Breast epithelium (tissue), 4 donors: ENCODE measurements at regions not wholly inside any gene's neighbourhood (a gene's known extent, or its start where the extent isn't known, plus 50 kb on each side); places are given as distances from the start of the nearest gene placed in this dataset.

ENCODE experiments used
- DNase-seq, 2 donors: peaks; one replicate each; pipeline ENCODE4 v3.0.0-alpha.2; 2019; ENCODE audit warnings: low spot score in 2 of 2
- H3K27ac ChIP-seq, 2 donors: fragments of 200-600 bp; sonication (generic) in 1 of 2; one replicate each; pipeline ENCODE4 v1.5.1; 2016 to 2019; ENCODE audit warnings: mild to moderate bottlenecking in 1 of 2
- H3K27me3 ChIP-seq, 2 donors: fragments of 200-600 bp; sonication (generic) in 1 of 2; one replicate each; pipeline versions ENCODE4 v1.5.1 to v1.6.0; 2017 to 2019; ENCODE audit warnings: control low read depth in 1 of 2, mild to moderate bottlenecking in 1 of 2
- H3K36me3 ChIP-seq: fragments of 200-600 bp; one replicate; pipeline ENCODE4 v1.5.1; 2019
- H3K4me1 ChIP-seq, 2 donors: fragments of 200-600 bp; sonication (generic); one replicate each; pipeline ENCODE4 v1.5.1; 2016 to 2019; ENCODE audit warnings: control low read depth in 1 of 2
- H3K4me3 ChIP-seq, 3 donors: fragments of 200-600 bp; sonication (generic); 1 replicate in 2 of 3; 2 replicates in 1 of 3; pipeline ENCODE4 v1.5.1; 2016 to 2019; ENCODE audit warnings: mild to moderate bottlenecking in 3 of 3, moderate library complexity in 2 of 3
- H3K9me3 ChIP-seq, 2 donors: fragments of 200-600 bp; sonication (generic) in 1 of 2; one replicate each; pipeline ENCODE4 v1.5.1; 2016 to 2019; ENCODE audit warnings: control low read depth in 1 of 2
- POLR2A ChIP-seq: fragments of 450-650 bp; IDR thresholded peaks from one replicate; pipeline ENCODE4 v1.6.1; 2016; ENCODE audit warnings: antibody characterized with exemption, mild to moderate bottlenecking, moderate library complexity
- POLR2AphosphoS5 ChIP-seq, 3 donors: sonication (generic); formaldehyde crosslinking; IDR thresholded peaks; one replicate each; pipeline ENCODE4 v1.6.1; 2017; ENCODE audit warnings: antibody characterized with exemption in 3 of 3
- intact Hi-C: fragments of 100-400 bp; cut with DNase I; formaldehyde crosslinking; loops from one replicate; pipeline ENCODE4 v1.15.1; 2023; ENCODE audit warnings: low total_unique reads
- TF ChIP-seq, protein P1 (sequence below), 3 donors: fragments of 450-650 bp; IDR thresholded peaks; one replicate each; pipeline ENCODE4 v1.5.1; 2016 to 2017; ENCODE audit warnings: antibody characterized with exemption in 3 of 3, mild to moderate bottlenecking in 3 of 3, moderate library complexity in 3 of 3

DNA sequence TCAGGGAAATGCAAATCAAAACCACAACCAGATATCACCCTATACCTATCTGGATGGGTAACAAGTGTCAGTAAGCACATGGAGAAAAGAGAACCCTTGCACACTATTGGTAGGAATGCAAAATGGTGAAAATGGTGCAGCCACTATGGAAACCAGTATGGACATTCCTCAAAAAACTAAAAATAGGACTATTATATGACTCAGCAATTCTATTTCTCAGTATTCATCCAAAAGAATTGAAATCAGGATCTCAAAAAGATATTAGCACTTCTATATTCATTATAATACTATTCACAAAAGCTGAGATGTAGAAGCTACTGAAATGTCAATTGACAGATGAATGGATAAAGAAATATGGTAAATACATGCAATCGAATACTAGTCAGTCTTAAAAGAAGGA is 491.1 kb upstream of the MYT1L start:
- Histone ChIP-seq H3K9me3 (peaks cover 0 to 13% of the 10 kb centered on the region in 2 donors), H3K36me3 (no peaks in the 10 kb centered on the region), H3K27ac (no peak overlapping the region), H3K27me3 (no peaks in the 10 kb centered on the region), H3K4me1 (no peaks in the 10 kb centered on the region), H3K4me3 (no peak overlapping the region)
- TF ChIP-seq POLR2A = no peak
- TF ChIP-seq, protein P1, sequence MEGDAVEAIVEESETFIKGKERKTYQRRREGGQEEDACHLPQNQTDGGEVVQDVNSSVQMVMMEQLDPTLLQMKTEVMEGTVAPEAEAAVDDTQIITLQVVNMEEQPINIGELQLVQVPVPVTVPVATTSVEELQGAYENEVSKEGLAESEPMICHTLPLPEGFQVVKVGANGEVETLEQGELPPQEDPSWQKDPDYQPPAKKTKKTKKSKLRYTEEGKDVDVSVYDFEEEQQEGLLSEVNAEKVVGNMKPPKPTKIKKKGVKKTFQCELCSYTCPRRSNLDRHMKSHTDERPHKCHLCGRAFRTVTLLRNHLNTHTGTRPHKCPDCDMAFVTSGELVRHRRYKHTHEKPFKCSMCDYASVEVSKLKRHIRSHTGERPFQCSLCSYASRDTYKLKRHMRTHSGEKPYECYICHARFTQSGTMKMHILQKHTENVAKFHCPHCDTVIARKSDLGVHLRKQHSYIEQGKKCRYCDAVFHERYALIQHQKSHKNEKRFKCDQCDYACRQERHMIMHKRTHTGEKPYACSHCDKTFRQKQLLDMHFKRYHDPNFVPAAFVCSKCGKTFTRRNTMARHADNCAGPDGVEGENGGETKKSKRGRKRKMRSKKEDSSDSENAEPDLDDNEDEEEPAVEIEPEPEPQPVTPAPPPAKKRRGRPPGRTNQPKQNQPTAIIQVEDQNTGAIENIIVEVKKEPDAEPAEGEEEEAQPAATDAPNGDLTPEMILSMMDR (IDR thresholded peaks at IDR 0.05) = no peak
- no peak for TF ChIP-seq POLR2AphosphoS5 (IDR thresholded peaks at IDR 0.05)
- no peak for DNase-seq
- intact Hi-C loops = no loop called here

DNA sequence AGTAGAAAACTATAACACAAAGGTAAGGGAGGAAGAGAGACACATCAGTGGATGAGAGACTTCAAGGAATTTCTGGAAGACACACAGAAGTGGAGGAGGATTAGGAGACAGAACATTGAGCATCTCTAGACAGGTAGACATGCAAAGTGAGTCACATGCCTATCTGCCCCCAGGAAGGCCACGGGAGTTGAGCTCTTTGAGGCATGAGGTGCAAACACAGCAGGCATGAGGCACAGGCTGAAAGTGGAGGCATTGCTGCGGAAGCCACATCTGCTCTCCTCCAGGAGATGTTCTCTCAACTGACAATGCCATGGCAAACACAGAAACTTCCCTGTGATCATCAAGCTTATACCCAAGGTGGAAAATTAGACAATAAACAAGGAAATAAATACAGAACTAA is 481.6 kb upstream of the MYT1L start:
- H3K4me1 ChIP-seq = no peaks in the 10 kb centered on the region
- H3K9me3 ChIP-seq = peaks cover 12 to 17% of the 10 kb centered on the region in 2 donors
- H3K4me3 ChIP-seq = no peak overlapping the region
- intact Hi-C loops = no loop called here
- no peaks in the 10 kb centered on the region for H3K27me3 ChIP-seq
- no peak overlapping the region for H3K27ac ChIP-seq
- H3K36me3 ChIP-seq = no peaks in the 10 kb centered on the region
- DNase-seq = no peak
- TF ChIP-seq POLR2AphosphoS5 (IDR thresholded peaks at IDR 0.05) = no peak
- TF ChIP-seq, protein P1 (IDR thresholded peaks at IDR 0.05) = no peak
- no peak for TF ChIP-seq POLR2A

DNA sequence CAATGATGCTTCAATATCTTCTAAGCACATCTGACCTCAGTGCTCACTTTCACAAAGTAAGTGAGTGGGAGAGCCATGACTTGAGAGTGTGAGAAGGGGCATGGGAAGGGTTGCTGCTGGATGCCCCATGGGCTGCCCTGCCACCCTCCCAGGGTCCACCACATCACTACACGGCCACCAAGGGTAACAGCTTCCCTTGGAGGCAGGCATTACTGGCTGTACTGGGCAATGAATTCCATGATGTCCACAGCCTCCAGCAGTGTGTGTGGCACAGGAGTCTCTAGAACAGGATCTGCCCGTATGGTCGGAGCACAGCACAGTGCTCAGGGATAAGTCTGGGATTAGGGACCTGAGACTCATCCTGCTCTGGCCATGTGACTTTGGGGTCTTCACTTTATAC is 481.0 kb upstream of the MYT1L start:
- Histone ChIP-seq H3K4me3 (no peak overlapping the region), H3K4me1 (no peaks in the 10 kb centered on the region), H3K36me3 (no peaks in the 10 kb centered on the region), H3K27me3 (no peaks in the 10 kb centered on the region), H3K9me3 (peaks cover 12 to 17% of the 10 kb centered on the region in 2 donors), H3K27ac (no peak overlapping the region)
- TF ChIP-seq POLR2AphosphoS5 (IDR thresholded peaks at IDR 0.05) (no peak), POLR2A (no peak)
- TF ChIP-seq, protein P1 (IDR thresholded peaks at IDR 0.05) = no peak
- no peak for DNase-seq
- intact Hi-C loops = no loop called here

DNA sequence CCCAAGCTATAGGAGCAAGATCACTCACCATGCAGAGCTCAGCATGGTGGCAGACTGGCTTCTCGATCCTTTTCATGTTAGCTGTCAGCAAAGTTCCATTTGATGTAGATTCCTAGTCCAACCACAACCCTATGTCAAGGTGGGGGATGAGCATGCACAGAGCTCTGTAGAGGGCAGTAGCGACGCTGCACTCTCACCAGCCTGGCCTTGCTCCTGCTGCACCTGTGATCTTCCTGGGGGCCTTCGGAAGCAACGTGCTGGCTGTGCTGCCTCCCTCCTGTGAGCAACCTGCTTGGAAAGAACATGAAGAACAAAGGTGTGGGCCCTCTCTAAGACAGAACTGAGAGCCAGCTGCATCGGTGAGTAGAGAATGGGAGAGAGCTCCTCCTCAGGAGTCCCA is 479.4 kb upstream of the MYT1L start:
- no peak overlapping the region for H3K27ac ChIP-seq
- H3K9me3 ChIP-seq = peaks cover 12 to 17% of the 10 kb centered on the region in 2 donors
- H3K4me3 ChIP-seq = no peak overlapping the region
- H3K36me3 ChIP-seq = no peaks in the 10 kb centered on the region
- H3K4me1 ChIP-seq = no peaks in the 10 kb centered on the region
- intact Hi-C loops = no loop called here
- no peak for DNase-seq
- H3K27me3 ChIP-seq = no peaks in the 10 kb centered on the region
- TF ChIP-seq POLR2A (no peak), POLR2AphosphoS5 (IDR thresholded peaks at IDR 0.05) (no peak)
- TF ChIP-seq, protein P1 (IDR thresholded peaks at IDR 0.05) = no peak

DNA sequence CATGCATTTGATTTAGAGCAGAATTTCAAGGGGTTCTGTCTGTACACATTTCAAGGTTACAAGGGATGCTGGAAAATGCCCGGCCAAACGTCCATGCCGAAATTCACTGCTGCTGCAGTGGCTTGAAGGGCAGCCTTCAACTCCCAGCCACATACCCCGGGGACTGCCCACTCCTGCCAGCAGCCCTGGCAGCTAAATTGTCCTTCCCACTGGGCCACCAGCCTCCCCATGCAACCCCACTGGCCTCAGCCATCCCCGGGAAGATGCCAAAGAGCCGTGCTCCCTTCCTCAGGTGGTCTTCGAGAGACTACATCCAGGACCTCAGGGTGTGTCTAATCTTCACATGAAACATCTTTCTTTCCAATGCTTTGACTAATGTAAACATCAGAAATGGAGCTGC is 478.7 kb upstream of the MYT1L start:
- no peak overlapping the region for H3K4me3 ChIP-seq
- no peaks in the 10 kb centered on the region for H3K36me3 ChIP-seq
- H3K9me3 ChIP-seq = peaks cover 12 to 13% of the 10 kb centered on the region in 2 donors
- intact Hi-C loops = no loop called here
- H3K27me3 ChIP-seq = no peaks in the 10 kb centered on the region
- H3K4me1 ChIP-seq = no peaks in the 10 kb centered on the region
- no peak for TF ChIP-seq POLR2A
- no peak for TF ChIP-seq POLR2AphosphoS5 (IDR thresholded peaks at IDR 0.05)
- TF ChIP-seq, protein P1 (IDR thresholded peaks at IDR 0.05) = no peak
- DNase-seq = no peak
- H3K27ac ChIP-seq = no peak overlapping the region
